HepG2 (cell line): ENCODE measurements at regions not wholly inside any gene's neighbourhood (a gene's known extent, or its start where the extent isn't known, plus 50 kb on each side); places are given as distances from the start of the nearest gene placed in this dataset.
A peak's percentile ranks its signal among the peaks of the same experiment; 100 is the strongest.

ENCODE experiments used
- ARID2 ChIP-seq: sonication (generic); formaldehyde crosslinking; IDR thresholded peaks from 2 replicates; pipeline ENCODE4 v1.8.1; 2022; ENCODE audit warnings: mild to moderate bottlenecking, missing genetic modification reagents, borderline replicate concordance
- BCL3 ChIP-seq: sonication (generic); formaldehyde crosslinking; IDR thresholded peaks from 2 replicates; pipeline ENCODE4 v1.5.1; 2020; ENCODE audit warnings: mild to moderate bottlenecking, missing genetic modification reagents, moderate library complexity
- CBX5 ChIP-seq: sonication (generic); formaldehyde crosslinking; IDR thresholded peaks from 2 replicates; pipeline ENCODE4 v1.4.0; 2020; ENCODE audit warnings: missing genetic modification reagents, borderline replicate concordance
- ELF3 ChIP-seq: IDR thresholded peaks from 2 replicates; pipeline ENCODE4 v1.6.1; 2016; ENCODE audit warnings: missing genetic modification reagents, missing compliant biosample characterization
- GFI1 ChIP-seq: sonication (generic); formaldehyde crosslinking; IDR thresholded peaks from 2 replicates; pipeline ENCODE4 v1.5.0; 2020; ENCODE audit warnings: missing genetic modification reagents, mild to moderate bottlenecking, borderline replicate concordance
- HIC2 ChIP-seq: sonication (generic); formaldehyde crosslinking; IDR thresholded peaks from 2 replicates; pipeline ENCODE4 v1.9.0; 2022; ENCODE audit warnings: low read depth, missing genetic modification reagents
- IRX3 ChIP-seq: sonication (generic); formaldehyde crosslinking; IDR thresholded peaks from 2 replicates; pipeline ENCODE4 v1.8.1; 2023; ENCODE audit warnings: mild to moderate bottlenecking, low read depth, missing genetic modification reagents, borderline replicate concordance
- MBNL3 ChIP-seq: fragments of 250-450 bp; sonication (Bioruptor Pico); conservative IDR thresholded peaks from 2 replicates; pipeline ENCODE4 v1.8.0; 2022; ENCODE audit warnings: mild to moderate bottlenecking, inconsistent platforms
- MTA1 ChIP-seq: sonication (generic); formaldehyde crosslinking; IDR thresholded peaks from 2 replicates; pipeline ENCODE4 v1.4.0; 2020; ENCODE audit warnings: missing genetic modification reagents, mild to moderate bottlenecking, borderline replicate concordance
- NCOR1 ChIP-seq: fragments of 200-600 bp; sonication (generic); IDR thresholded peaks from 2 replicates; pipeline ENCODE4 v1.7.0; 2017; ENCODE audit warnings: antibody characterized with exemption, low read length, borderline replicate concordance
- NFIB ChIP-seq: sonication (generic); formaldehyde crosslinking; IDR thresholded peaks from 2 replicates; pipeline ENCODE4 v1.9.0; 2021; ENCODE audit warnings: missing genetic modification reagents, mild to moderate bottlenecking, borderline replicate concordance
- POLR2A ChIP-seq, 2 experiments: IDR thresholded peaks; 2 replicates each; pipeline ENCODE4 v1.6.1; 2011; ENCODE audit warnings: low read depth in 2 of 2, low read length in 2 of 2, mild to moderate bottlenecking in 1 of 2, moderate library complexity in 1 of 2; ENCODE audit not compliant: insufficient read depth in 1 of 2
- RBM39 ChIP-seq: fragments of 200-400 bp; formaldehyde crosslinking; IDR thresholded peaks from one replicate; pipeline ENCODE4 v1.6.1; 2018; ENCODE audit warnings: antibody characterized with exemption, mild to moderate bottlenecking, low read depth, low read length; ENCODE audit not compliant: poor library complexity, severe bottlenecking
- SATB2 ChIP-seq: sonication (generic); formaldehyde crosslinking; IDR thresholded peaks from 2 replicates; pipeline ENCODE4 v1.5.0; 2020; ENCODE audit warnings: missing genetic modification reagents
- SMARCC2 ChIP-seq: fragments of 450-650 bp; IDR thresholded peaks from 2 replicates; pipeline ENCODE4 v1.6.1; 2017; ENCODE audit warnings: antibody characterized with exemption, mild to moderate bottlenecking
- SPEN ChIP-seq: sonication (generic); formaldehyde crosslinking; IDR thresholded peaks from 2 replicates; pipeline ENCODE4 v1.5.1; 2020; ENCODE audit warnings: low read depth, mild to moderate bottlenecking, missing genetic modification reagents
- TMF1 ChIP-seq: sonication (generic); formaldehyde crosslinking; IDR thresholded peaks from 2 replicates; pipeline ENCODE4 v1.8.1; 2022; ENCODE audit warnings: low read depth, missing genetic modification reagents
- ZBTB1 ChIP-seq: sonication (generic); formaldehyde crosslinking; IDR thresholded peaks from 2 replicates; pipeline ENCODE4 v1.4.0; 2020; ENCODE audit warnings: missing genetic modification reagents, borderline replicate concordance
- ZBTB33 ChIP-seq: sonication (generic); formaldehyde crosslinking; IDR thresholded peaks from 2 replicates; pipeline ENCODE4 v1.4.0; 2020; ENCODE audit warnings: missing genetic modification reagents
- ZNF121 ChIP-seq: sonication (generic); formaldehyde crosslinking; IDR thresholded peaks from 2 replicates; pipeline ENCODE4 v1.5.0; 2020; ENCODE audit warnings: mild to moderate bottlenecking, missing genetic modification reagents
- ZNF292 ChIP-seq: sonication (generic); formaldehyde crosslinking; IDR thresholded peaks from 2 replicates; pipeline ENCODE4 v1.8.1; 2022; ENCODE audit warnings: mild to moderate bottlenecking, low read depth, missing genetic modification reagents, borderline replicate concordance
- ZNF451 ChIP-seq: sonication (generic); formaldehyde crosslinking; IDR thresholded peaks from 2 replicates; pipeline ENCODE4 v1.5.0; 2020; ENCODE audit warnings: mild to moderate bottlenecking, missing genetic modification reagents
- ZNF550 ChIP-seq: sonication (generic); formaldehyde crosslinking; IDR thresholded peaks from 2 replicates; pipeline ENCODE4 v1.4.0; 2020; ENCODE audit warnings: mild to moderate bottlenecking, missing genetic modification reagents, borderline replicate concordance
- ZNF567 ChIP-seq: sonication (generic); formaldehyde crosslinking; IDR thresholded peaks from 2 replicates; pipeline ENCODE4 v1.8.1; 2023; ENCODE audit warnings: mild to moderate bottlenecking, missing genetic modification reagents, borderline replicate concordance
- ZNF761 ChIP-seq: sonication (generic); formaldehyde crosslinking; conservative IDR thresholded peaks from 2 replicates; pipeline ENCODE4 v1.4.0; 2020; ENCODE audit warnings: mild to moderate bottlenecking, missing genetic modification reagents
- ZNF792 ChIP-seq: IDR thresholded peaks from 2 replicates; pipeline ENCODE4 v1.6.1; 2016
- TF ChIP-seq, protein P1 (sequence below): sonication (generic); formaldehyde crosslinking; IDR thresholded peaks from 2 replicates; pipeline ENCODE4 v1.9.0; 2021; ENCODE audit warnings: missing genetic modification reagents, mild to moderate bottlenecking, borderline replicate concordance

DNA sequence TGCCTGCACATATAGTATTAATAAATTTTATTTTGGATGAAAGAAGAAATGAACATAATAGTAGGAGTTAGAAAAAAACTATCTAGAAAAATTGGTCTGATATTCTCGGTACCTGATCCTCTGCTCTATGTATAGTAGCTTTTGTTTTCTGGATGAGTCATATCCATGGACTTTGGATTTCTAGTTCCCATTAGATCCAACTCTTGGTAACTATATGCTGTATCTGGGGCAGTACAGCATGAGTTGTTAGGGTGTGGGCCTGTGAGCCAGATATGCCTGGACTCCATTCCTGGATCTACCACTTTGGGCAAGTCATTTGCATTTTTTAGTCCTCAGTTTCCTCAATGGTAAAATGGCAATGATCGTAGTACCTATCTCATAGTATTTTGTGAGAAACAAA is 372.2 kb upstream of the PKN2 start (continued):
- TF ChIP-seq MBNL3 (CRISPR knock-in tag), result no peak
- TF ChIP-seq NFIB (CRISPR knock-in tag), result no peak
- TF ChIP-seq, protein P1, sequence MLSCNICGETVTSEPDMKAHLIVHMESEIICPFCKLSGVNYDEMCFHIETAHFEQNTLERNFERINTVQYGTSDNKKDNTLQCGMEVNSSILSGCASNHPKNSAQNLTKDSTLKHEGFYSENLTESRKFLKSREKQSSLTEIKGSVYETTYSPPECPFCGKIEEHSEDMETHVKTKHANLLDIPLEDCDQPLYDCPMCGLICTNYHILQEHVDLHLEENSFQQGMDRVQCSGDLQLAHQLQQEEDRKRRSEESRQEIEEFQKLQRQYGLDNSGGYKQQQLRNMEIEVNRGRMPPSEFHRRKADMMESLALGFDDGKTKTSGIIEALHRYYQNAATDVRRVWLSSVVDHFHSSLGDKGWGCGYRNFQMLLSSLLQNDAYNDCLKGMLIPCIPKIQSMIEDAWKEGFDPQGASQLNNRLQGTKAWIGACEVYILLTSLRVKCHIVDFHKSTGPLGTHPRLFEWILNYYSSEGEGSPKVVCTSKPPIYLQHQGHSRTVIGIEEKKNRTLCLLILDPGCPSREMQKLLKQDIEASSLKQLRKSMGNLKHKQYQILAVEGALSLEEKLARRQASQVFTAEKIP (CRISPR knock-in tag), result no peak
- TF ChIP-seq ZNF761, result no peak
- no peak for TF ChIP-seq ZBTB1 (CRISPR knock-in tag)
- TF ChIP-seq TMF1 (CRISPR knock-in tag), result no peak
- TF ChIP-seq ZNF451 (CRISPR knock-in tag), result no peak
- TF ChIP-seq ZNF121 (CRISPR knock-in tag), result no peak
- no peak for TF ChIP-seq POLR2A (IDR thresholded peaks at IDR 0.05; ENCODE audit: insufficient read depth in 1 of 2, low read depth in 2 of 2, low read length in 2 of 2)
- peak; percentile 24; the same call in 1 of the 2 replicates for TF ChIP-seq NCOR1
- TF ChIP-seq ZNF550, result no peak
- TF ChIP-seq BCL3 (CRISPR knock-in tag), result no peak
- no peak for TF ChIP-seq ARID2 (CRISPR knock-in tag)
- TF ChIP-seq MTA1 (CRISPR knock-in tag), result no peak
- TF ChIP-seq ZBTB33 (CRISPR knock-in tag), result no peak
- TF ChIP-seq IRX3 (CRISPR knock-in tag), result no peak
- TF ChIP-seq ZNF567, result no peak
- TF ChIP-seq GFI1 (CRISPR knock-in tag), result no peak
- no peak for TF ChIP-seq ZNF292 (CRISPR knock-in tag)
- TF ChIP-seq HIC2 (CRISPR knock-in tag), result no peak
- no peak for TF ChIP-seq SPEN (CRISPR knock-in tag)
- TF ChIP-seq CBX5 (CRISPR knock-in tag), result no peak
- peak; percentile 31; the same call in 1 of the 2 replicates for TF ChIP-seq ZNF792 (CRISPR knock-in tag)
- TF ChIP-seq ELF3 (CRISPR knock-in tag), result no peak
- no peak for TF ChIP-seq SATB2 (CRISPR knock-in tag)
- no peak for TF ChIP-seq SMARCC2
- no peak for TF ChIP-seq RBM39
